Activated CD8-positive, alpha-beta T cell treated with anti-CD3 and anti-CD28 coated beads for 36 hours (primary cell): ENCODE measurements at regions not wholly inside any gene's neighbourhood (a gene's known extent, or its start where the extent isn't known, plus 50 kb on each side); places are given as distances from the start of the nearest gene placed in this dataset.

Experiments
- ATAC-seq: fragments of 200-7000 bp; cut with Tn5 transposase; one replicate; pipeline ENCODE4 v1.10.0; 2021; ENCODE audit warnings: mild to moderate bottlenecking, moderate library complexity
- CTCF ChIA-PET: fragments of 350-600 bp; sonication (Branson Sonifier 250); formaldehyde crosslinking; loops from one replicate; lab custom pipeline; 2021; ENCODE audit warnings: antibody characterized with exemption; lab: Charles Lee
- POLR2A ChIA-PET: fragments of 350-600 bp; sonication (Branson Sonifier 250); formaldehyde crosslinking; loops from one replicate; lab custom pipeline; 2021; ENCODE audit warnings: antibody characterized with exemption; lab: Charles Lee
- DNase-seq: peaks from one replicate; pipeline ENCODE4 v3.0.0-alpha.2; 2020
- H3K27ac Mint-ChIP-seq: one replicate; pipeline ENCODE4 v1.8.0; 2021; ENCODE audit warnings: mild to moderate bottlenecking, mixed read lengths
- H3K27me3 Mint-ChIP-seq: one replicate; pipeline ENCODE4 v1.8.0; 2021; ENCODE audit warnings: mixed read lengths
- H3K36me3 Mint-ChIP-seq: one replicate; pipeline ENCODE4 v1.8.0; 2021; ENCODE audit warnings: low read depth, mixed read lengths
- H3K4me1 Mint-ChIP-seq: one replicate; pipeline ENCODE4 v1.8.0; 2021; ENCODE audit warnings: low read depth, mixed read lengths
- H3K4me3 Mint-ChIP-seq: one replicate; pipeline ENCODE4 v1.8.0; 2021; ENCODE audit warnings: mild to moderate bottlenecking, moderate library complexity, mixed read lengths
- H3K9me3 Mint-ChIP-seq: one replicate; pipeline ENCODE4 v1.8.0; 2021; ENCODE audit warnings: mixed read lengths
- intact Hi-C: fragments of 100-400 bp; cut with micrococcal nuclease; formaldehyde crosslinking; loops from one replicate; pipeline ENCODE4 v1.10.0; 2022
- TF ChIP-seq, protein P1 (sequence below): fragments of 200-600 bp; IDR thresholded peaks from one replicate; pipeline ENCODE4 v1.8.0; 2022; ENCODE audit warnings: antibody characterized with exemption, mild to moderate bottlenecking

DNA sequence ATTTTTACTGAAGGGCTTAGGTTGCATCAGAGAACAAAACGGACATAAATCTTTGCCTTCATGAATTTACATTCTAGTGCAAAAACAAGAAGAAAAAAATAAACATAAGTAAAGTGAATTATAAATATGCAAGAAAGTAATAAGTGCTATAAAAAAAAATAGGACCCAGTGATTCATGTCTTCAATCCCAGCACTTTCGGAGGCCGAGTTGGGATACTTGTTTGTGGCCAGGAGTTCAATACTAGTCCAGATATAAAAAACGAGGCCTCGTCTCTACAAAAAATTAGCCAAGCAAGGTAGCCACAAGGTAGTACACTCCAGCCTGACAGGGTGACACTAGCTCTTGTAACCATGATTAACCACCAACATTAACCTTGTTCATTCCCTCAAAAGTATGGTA, 193.5 kb downstream of the SIM1 start:
- DNase-seq = no peak
- no peak overlapping the region for H3K27ac Mint-ChIP-seq
- H3K9me3 Mint-ChIP-seq = no peaks in the 10 kb centered on the region
- ATAC-seq = no peak
- H3K4me3 Mint-ChIP-seq = no peak overlapping the region
- H3K36me3 Mint-ChIP-seq = no peaks in the 10 kb centered on the region
- no peaks in the 10 kb centered on the region for H3K4me1 Mint-ChIP-seq
- no peaks in the 10 kb centered on the region for H3K27me3 Mint-ChIP-seq
- ChIA-PET CTCF (no interaction called here), POLR2A (no interaction called here)
- TF ChIP-seq, protein P1, sequence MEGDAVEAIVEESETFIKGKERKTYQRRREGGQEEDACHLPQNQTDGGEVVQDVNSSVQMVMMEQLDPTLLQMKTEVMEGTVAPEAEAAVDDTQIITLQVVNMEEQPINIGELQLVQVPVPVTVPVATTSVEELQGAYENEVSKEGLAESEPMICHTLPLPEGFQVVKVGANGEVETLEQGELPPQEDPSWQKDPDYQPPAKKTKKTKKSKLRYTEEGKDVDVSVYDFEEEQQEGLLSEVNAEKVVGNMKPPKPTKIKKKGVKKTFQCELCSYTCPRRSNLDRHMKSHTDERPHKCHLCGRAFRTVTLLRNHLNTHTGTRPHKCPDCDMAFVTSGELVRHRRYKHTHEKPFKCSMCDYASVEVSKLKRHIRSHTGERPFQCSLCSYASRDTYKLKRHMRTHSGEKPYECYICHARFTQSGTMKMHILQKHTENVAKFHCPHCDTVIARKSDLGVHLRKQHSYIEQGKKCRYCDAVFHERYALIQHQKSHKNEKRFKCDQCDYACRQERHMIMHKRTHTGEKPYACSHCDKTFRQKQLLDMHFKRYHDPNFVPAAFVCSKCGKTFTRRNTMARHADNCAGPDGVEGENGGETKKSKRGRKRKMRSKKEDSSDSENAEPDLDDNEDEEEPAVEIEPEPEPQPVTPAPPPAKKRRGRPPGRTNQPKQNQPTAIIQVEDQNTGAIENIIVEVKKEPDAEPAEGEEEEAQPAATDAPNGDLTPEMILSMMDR = no peak
- intact Hi-C loops = no loop called here

DNA sequence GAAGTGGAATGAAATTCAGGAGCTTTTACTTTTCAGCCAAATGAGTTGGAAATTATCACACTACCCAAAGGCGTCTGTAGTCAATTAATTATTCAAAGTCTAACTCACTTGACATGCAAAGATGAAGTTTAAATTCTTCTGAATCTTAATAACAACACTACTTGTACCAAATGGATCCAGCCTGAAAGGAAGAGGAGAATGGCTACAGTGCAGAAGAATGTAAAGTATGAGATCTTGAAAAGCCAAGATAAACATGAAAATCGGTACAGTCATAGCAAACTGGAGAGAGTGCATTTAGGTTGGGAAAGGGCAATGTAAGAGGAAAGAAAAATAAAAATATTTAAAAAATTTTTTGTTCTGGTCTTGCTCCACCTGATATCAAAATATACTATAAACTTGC, 195.5 kb downstream of the SIM1 start:
- TF ChIP-seq, protein P1 = no peak
- CTCF ChIA-PET = no interaction called here
- DNase-seq (no peak), ATAC-seq (no peak)
- H3K27ac Mint-ChIP-seq = no peak overlapping the region
- no peak overlapping the region for H3K4me3 Mint-ChIP-seq
- peaks cover under 1% of the 10 kb centered on the region for H3K27me3 Mint-ChIP-seq
- intact Hi-C loops = no loop called here
- POLR2A ChIA-PET = no interaction called here
- no peaks in the 10 kb centered on the region for H3K36me3 Mint-ChIP-seq
- no peaks in the 10 kb centered on the region for H3K9me3 Mint-ChIP-seq
- no peaks in the 10 kb centered on the region for H3K4me1 Mint-ChIP-seq

DNA sequence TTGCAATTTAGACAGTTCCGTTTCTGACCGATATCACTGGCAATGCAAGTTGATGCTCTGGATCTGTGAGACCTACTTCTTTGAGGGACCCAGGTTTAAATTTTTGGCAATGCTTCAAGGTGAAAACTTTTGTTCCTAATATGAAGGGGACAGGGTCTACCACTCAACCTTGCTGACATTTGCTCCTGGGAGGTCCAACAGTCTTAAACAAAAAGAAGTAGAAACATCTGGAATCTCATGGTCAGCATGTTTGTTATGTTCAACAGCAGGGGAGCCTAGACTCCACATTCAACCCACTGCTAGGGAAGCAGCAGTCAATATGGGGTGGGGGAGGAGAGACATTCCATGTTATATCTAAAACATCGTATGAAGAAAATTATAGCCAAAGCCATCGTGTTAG, 196.4 kb downstream of the SIM1 start:
- TF ChIP-seq, protein P1 = no peak
- Mint-ChIP-seq H3K4me3 (no peak overlapping the region), H3K9me3 (no peaks in the 10 kb centered on the region), H3K36me3 (no peaks in the 10 kb centered on the region), H3K27ac (no peak overlapping the region), H3K27me3 (peaks cover 3% of the 10 kb centered on the region), H3K4me1 (no peaks in the 10 kb centered on the region)
- ChIA-PET POLR2A (no interaction called here), CTCF (no interaction called here)
- DNase-seq = no peak
- intact Hi-C loops = no loop called here
- ATAC-seq = no peak

DNA sequence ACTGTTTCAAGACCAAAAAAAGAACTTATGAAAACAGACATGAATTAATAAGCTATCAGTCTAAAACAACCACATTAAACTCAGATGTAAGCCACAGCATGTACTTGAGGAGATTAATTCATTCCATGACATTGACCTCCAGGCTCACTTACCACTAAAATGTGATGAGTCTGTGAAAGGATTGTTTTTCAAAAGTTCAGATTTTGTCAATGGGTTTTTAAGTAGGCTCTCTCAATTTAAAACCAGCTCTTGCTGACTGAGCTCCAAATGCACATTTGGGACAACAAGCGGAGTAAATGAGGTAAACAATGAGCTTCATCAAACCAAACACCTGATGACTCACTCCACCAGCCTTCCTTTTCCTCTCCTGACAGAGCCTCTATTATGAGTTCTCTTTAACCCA, 197.0 kb downstream of the SIM1 start:
- ChIA-PET POLR2A (no interaction called here), CTCF (no interaction called here)
- ATAC-seq (no peak), DNase-seq (no peak)
- intact Hi-C loops = no loop called here
- TF ChIP-seq, protein P1 = no peak
- no peak overlapping the region for H3K27ac Mint-ChIP-seq
- peaks cover 3% of the 10 kb centered on the region for H3K27me3 Mint-ChIP-seq
- no peak overlapping the region for H3K4me3 Mint-ChIP-seq
- no peaks in the 10 kb centered on the region for H3K9me3 Mint-ChIP-seq
- H3K4me1 Mint-ChIP-seq = no peaks in the 10 kb centered on the region
- H3K36me3 Mint-ChIP-seq = no peaks in the 10 kb centered on the region

DNA sequence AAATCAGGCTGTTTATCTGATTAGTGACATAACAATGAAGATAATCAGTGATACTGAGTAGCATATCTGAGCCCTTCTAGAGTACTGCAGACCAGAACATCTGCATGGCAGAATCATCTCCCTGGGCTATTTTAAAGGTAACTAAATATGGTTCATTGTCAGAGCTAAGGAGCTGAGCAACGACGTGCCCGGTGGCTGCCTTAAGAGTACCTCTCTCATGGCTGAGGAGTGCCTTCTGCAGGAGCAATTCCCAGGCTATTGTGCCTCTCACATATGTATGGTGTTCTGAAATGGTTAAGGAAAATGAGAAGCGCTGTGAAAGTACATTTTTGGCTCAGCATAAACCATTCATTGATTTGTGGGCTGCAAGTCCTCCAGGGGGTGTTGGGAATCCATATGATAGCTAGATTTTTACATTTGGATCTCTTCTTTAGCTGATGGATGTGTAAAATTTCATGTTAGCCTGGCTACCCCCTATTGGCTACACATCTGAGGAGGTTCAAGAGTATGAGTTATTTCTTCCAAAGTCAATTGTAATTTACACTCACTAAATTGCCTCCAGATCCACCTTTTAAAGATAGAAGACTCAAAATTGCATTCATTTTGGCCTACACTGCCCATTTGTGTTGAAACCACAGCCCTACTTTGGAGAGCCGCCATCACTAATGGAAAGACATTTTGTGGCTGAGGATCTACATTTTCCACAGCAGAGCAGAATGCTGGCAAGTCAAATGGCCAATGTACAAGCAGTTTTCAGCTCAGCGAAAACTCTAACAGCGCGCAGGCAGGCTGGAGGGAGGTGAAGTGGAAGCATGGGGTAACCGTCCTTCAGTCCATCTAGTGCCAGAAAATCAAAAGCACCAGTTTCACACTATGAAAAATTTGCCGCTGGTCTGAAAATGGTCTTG, 198.0 kb downstream of the SIM1 start:
- ChIA-PET POLR2A (no interaction called here), CTCF (no interaction called here)

More for the DNA sequence above, 198.0 kb downstream of the SIM1 start:
- TF ChIP-seq, protein P1 = no peak
- DNase-seq = no peak
- intact Hi-C loops = no loop called here
- ATAC-seq = no peak
- Mint-ChIP-seq H3K4me1 (no peaks in the 10 kb centered on the region), H3K27me3 (peaks cover 3% of the 10 kb centered on the region), H3K4me3 (no peak overlapping the region), H3K27ac (no peak overlapping the region), H3K36me3 (no peaks in the 10 kb centered on the region), H3K9me3 (no peaks in the 10 kb centered on the region)
